Chondrocyte (in vitro differentiated cells): ENCODE measurements at regions not wholly inside any gene's neighbourhood (a gene's known extent, or its start where the extent isn't known, plus 50 kb on each side); places are given as distances from the start of the nearest gene placed in this dataset.

ENCODE experiments used
- DNase-seq: peaks from one replicate; pipeline ENCODE4 v3.0.0; 2021; ENCODE audit warnings: mixed read lengths, low spot score
- H3K27ac Mint-ChIP-seq: one replicate; pipeline ENCODE4 v1.8.0; 2021; ENCODE audit warnings: mild to moderate bottlenecking, moderate library complexity, mixed read lengths; ENCODE audit not compliant: unreplicated experiment
- H3K27me3 Mint-ChIP-seq: 2 replicates; pipeline ENCODE4 v1.8.0; 2021; ENCODE audit warnings: low read depth, mixed read lengths
- H3K36me3 Mint-ChIP-seq: 2 replicates; pipeline ENCODE4 v1.8.0; 2021; ENCODE audit warnings: low read depth, mixed read lengths
- H3K4me1 Mint-ChIP-seq: 2 replicates; pipeline ENCODE4 v1.8.0; 2021; ENCODE audit warnings: low read depth, mild to moderate bottlenecking, mixed read lengths
- H3K4me3 Mint-ChIP-seq: one replicate; pipeline ENCODE4 v1.8.0; 2021; ENCODE audit warnings: mild to moderate bottlenecking, moderate library complexity, mixed read lengths; ENCODE audit not compliant: unreplicated experiment
- H3K9me3 Mint-ChIP-seq: 2 replicates; pipeline ENCODE4 v1.8.0; 2021; ENCODE audit warnings: low read depth, mixed read lengths
- TF ChIP-seq, protein P1 (sequence below): fragments of 200-600 bp; sonication (generic); IDR thresholded peaks from 2 replicates; pipeline ENCODE4 v1.5.0; 2021; ENCODE audit warnings: antibody characterized with exemption, mild to moderate bottlenecking, moderate library complexity

DNA sequence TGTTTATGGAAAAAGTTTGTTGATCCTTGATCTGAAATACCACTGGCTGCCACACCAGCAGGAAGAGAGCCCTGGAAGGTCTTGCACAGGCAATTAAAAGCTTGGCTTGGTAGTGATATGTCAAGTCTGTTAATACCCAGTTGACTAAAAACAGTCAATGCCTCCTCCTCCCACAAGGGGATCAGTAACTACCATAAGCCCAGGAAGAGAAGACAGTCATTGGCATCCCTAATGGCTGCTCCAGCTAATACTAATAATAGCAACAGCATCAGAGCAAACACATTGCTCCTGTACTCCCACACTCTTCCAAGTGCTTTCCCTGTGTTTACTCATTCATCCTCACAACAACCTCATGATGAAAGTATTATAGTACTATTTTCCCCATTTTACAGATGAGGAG is 528.6 kb downstream of the TAFA4 start:
- H3K27me3 Mint-ChIP-seq: no peaks in the 10 kb centered on the region
- peaks cover 8% of the 10 kb centered on the region for H3K9me3 Mint-ChIP-seq

DNA sequence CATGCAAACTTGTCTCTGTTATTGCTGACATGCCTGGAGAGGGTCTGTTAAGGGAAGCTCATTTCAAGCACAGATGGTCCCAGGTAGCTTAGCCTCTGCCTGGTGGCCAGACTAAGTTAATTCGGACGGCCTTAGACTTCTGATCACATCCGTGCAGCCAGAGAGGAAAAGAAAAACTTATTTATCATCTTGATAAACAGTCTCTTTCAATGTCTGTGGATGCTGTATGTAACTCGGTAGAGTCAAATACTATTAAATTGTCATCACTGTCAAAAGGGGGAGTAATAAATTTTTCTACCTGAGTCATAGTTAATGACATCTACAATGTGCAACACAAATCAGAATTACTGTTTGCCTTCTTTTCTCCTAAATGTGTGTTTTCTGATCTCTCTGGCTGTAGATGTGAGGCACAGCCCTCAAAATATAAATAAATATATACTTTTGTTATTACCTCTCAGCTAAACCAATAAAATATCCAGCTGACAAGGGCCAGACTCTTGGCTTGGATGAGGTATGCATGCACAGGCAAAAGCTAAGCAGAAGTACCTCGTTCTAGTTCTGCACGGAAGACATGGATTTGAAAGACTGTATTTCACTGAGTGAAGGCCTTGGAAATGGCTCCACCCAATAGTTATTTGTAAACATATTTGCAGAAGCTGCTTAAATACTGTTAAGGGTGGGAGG is 530.0 kb downstream of the TAFA4 start:
- Mint-ChIP-seq H3K36me3 (no peaks in the 10 kb centered on the region), H3K27me3 (no peaks in the 10 kb centered on the region), H3K4me1 (no peaks in the 10 kb centered on the region), H3K9me3 (peaks cover 11% of the 10 kb centered on the region), H3K4me3 (no peak overlapping the region), H3K27ac (no peak overlapping the region)
- DNase-seq: no peak
- TF ChIP-seq, protein P1, sequence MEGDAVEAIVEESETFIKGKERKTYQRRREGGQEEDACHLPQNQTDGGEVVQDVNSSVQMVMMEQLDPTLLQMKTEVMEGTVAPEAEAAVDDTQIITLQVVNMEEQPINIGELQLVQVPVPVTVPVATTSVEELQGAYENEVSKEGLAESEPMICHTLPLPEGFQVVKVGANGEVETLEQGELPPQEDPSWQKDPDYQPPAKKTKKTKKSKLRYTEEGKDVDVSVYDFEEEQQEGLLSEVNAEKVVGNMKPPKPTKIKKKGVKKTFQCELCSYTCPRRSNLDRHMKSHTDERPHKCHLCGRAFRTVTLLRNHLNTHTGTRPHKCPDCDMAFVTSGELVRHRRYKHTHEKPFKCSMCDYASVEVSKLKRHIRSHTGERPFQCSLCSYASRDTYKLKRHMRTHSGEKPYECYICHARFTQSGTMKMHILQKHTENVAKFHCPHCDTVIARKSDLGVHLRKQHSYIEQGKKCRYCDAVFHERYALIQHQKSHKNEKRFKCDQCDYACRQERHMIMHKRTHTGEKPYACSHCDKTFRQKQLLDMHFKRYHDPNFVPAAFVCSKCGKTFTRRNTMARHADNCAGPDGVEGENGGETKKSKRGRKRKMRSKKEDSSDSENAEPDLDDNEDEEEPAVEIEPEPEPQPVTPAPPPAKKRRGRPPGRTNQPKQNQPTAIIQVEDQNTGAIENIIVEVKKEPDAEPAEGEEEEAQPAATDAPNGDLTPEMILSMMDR: no peak

More for the DNA sequence above, 528.6 kb downstream of the TAFA4 start:
- Mint-ChIP-seq H3K4me1 (no peaks in the 10 kb centered on the region), H3K36me3 (no peaks in the 10 kb centered on the region), H3K4me3 (no peak overlapping the region), H3K27ac (no peak overlapping the region)
- no peak for DNase-seq
- TF ChIP-seq, protein P1: no peak

DNA sequence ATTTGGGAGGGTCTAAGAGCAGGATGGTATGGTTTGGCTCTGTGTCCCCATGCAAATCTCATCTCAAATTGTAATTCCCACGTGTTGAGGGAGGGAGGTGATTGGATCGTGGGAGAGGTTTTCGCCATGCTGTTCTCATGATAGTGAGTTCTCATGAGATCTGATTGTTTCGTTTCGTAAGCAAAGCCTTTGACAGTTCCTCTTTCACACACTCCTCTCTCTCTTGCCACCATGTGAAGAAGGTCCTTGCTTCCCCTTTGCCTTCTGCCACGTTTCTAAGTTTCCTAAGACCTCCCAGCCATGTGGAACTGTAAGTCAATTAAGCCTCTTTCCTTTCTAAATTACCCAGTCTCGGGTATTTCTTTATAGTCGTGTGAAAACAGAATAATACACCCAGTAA is 553.7 kb downstream of the TAFA4 start:
- Mint-ChIP-seq H3K27ac (no peak overlapping the region), H3K9me3 (peaks cover 25% of the 10 kb centered on the region), H3K4me3 (no peak overlapping the region), H3K4me1 (no peaks in the 10 kb centered on the region), H3K27me3 (no peaks in the 10 kb centered on the region), H3K36me3 (no peaks in the 10 kb centered on the region)
- TF ChIP-seq, protein P1: no peak
- DNase-seq: no peak

DNA sequence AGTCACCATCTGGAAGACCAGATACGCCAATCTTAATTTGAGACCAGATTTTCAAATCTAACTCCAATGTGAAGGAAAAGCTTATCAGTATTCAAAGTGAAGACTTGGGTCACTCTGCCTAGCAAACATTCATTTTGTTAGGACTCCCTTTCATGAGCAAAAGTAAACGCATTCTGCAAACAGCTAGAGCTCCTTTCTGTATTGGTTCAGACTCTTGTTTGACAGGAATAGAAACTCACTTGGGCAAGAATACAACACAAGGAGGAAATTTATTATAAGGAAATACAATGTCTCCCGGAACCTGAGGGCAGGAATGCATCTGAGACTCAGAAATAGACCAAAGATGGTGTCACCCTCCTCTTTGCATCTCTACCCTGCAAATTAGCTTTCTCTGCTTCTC is 558.6 kb downstream of the TAFA4 start:
- H3K9me3 Mint-ChIP-seq: peaks cover 11% of the 10 kb centered on the region
- H3K36me3 Mint-ChIP-seq: no peaks in the 10 kb centered on the region
- no peaks in the 10 kb centered on the region for H3K4me1 Mint-ChIP-seq
- no peak for DNase-seq
- no peak overlapping the region for H3K27ac Mint-ChIP-seq
- H3K27me3 Mint-ChIP-seq: no peaks in the 10 kb centered on the region
- no peak overlapping the region for H3K4me3 Mint-ChIP-seq
- TF ChIP-seq, protein P1: no peak

DNA sequence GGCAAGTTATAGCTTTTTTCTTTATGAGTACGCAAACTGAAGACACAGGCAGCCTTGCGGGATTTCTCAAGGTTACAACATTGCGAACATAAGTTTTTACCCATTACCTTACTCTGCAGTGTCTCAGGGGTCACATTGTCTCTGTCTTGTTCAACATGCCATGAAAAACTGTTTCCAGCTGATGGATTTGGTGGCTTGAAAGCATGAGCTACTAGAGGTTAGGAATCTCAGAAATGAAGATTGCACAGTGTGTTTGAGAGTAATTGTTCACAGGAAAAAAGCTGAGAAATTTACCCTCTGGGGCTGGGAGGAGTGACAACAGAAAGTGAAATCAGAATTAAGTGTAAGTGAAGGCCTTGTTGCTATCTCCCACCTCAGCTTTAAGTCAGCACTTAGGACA is 568.6 kb downstream of the TAFA4 start:
- no peak for DNase-seq
- no peak overlapping the region for H3K4me3 Mint-ChIP-seq

More for the DNA sequence above, 568.6 kb downstream of the TAFA4 start:
- Mint-ChIP-seq H3K9me3 (no peaks in the 10 kb centered on the region), H3K4me1 (no peaks in the 10 kb centered on the region), H3K27me3 (no peaks in the 10 kb centered on the region), H3K36me3 (no peaks in the 10 kb centered on the region), H3K27ac (no peak overlapping the region)
- TF ChIP-seq, protein P1: no peak
